ENCODE measurements at regions not wholly inside any gene's neighbourhood (a gene's known extent, or its start where the extent isn't known, plus 50 kb on each side); places are given as distances from the start of the nearest gene placed in this dataset.
A peak's percentile ranks its signal among the peaks of the same experiment; 100 is the strongest.

GRCh38 chr19:34051255-34051654 lies 121.0 kb upstream of the LSM14A start:
- Mint-ChIP-seq H3K27me3 (peaks cover 17% of the 10 kb centered on the region), H3K4me3 (no peak overlapping the region), H3K27ac (no peak overlapping the region), H3K9me3 (no peaks in the 10 kb centered on the region), H3K4me1 (ENCODE audit: unreplicated experiment) (no peaks in the 10 kb centered on the region), H3K36me3 (no peaks in the 10 kb centered on the region)
- no peak for DNase-seq (ENCODE audit: extremely low spot score, unreplicated experiment)
- no peak for TF ChIP-seq CTCF (conservative IDR thresholded peaks at IDR 0.05)

DNA sequence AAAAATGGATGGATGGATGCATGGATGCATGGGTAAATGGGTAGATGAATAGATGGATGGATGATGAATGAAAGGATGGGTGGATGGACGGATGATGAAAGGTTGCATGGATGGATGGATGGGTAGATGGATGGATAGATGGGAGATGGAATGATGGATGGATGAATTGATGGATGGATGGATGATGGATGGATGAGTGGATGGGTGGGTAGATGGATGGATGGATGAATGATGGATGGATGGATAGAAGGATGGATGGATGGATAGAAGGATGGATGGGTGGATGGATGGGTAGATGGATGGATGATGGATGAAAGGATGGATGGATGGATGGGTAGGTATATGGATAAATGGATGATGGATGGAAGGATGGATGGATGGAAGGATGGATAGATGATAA lies 115.1 kb upstream of the LSM14A start:
- no peak overlapping the region for H3K4me3 Mint-ChIP-seq
- no peaks in the 10 kb centered on the region for H3K36me3 Mint-ChIP-seq
- peaks cover 21% of the 10 kb centered on the region for H3K27me3 Mint-ChIP-seq
- TF ChIP-seq CTCF (conservative IDR thresholded peaks at IDR 0.05), result no peak
- no peaks in the 10 kb centered on the region for H3K9me3 Mint-ChIP-seq
- no peak overlapping the region for H3K27ac Mint-ChIP-seq
- DNase-seq (ENCODE audit: extremely low spot score, unreplicated experiment), result no peak
- H3K4me1 Mint-ChIP-seq (ENCODE audit: unreplicated experiment), result no peaks in the 10 kb centered on the region

- TF ChIP-seq CTCF (conservative IDR thresholded peaks at IDR 0.05), result no peak
- Mint-ChIP-seq H3K27me3 (peaks cover 21% of the 10 kb centered on the region), H3K36me3 (no peaks in the 10 kb centered on the region), H3K4me1 (ENCODE audit: unreplicated experiment) (no peaks in the 10 kb centered on the region), H3K9me3 (no peaks in the 10 kb centered on the region), H3K4me3 (no peak overlapping the region), H3K27ac (no peak overlapping the region)
- DNase-seq (ENCODE audit: extremely low spot score, unreplicated experiment), result no peak
These were observed 106.2 kb upstream of the LSM14A start for GRCh38 chr19:34066007-34066643.

DNA sequence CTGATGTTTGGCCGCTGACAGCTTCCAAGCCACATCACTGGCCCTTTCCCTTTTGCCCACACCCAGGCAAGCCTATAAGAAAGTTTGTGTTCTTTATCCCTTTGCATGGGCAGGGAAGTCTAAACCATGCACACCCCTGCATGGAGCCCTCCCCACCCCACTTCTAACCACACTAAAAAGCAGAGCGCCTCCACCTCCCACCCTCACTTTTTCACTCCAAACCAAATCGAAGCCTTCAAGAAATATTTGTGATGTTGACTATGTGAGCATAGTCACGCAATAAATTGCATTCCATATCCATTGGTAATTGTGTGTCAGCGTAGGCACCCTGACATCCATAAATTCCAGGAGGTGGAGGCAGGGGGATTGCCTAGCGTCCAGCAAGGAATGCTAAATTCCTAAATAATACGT lies 104.4 kb upstream of the LSM14A start:
- H3K4me3 Mint-ChIP-seq, result no peak overlapping the region
- H3K27ac Mint-ChIP-seq, result peak overlapping the region; percentile 29
- no peak for TF ChIP-seq CTCF (conservative IDR thresholded peaks at IDR 0.05)
- H3K36me3 Mint-ChIP-seq, result no peaks in the 10 kb centered on the region
- H3K9me3 Mint-ChIP-seq, result no peaks in the 10 kb centered on the region
- no peaks in the 10 kb centered on the region for H3K4me1 Mint-ChIP-seq (ENCODE audit: unreplicated experiment)
- H3K27me3 Mint-ChIP-seq, result peaks cover 19% of the 10 kb centered on the region
- no peak for DNase-seq (ENCODE audit: extremely low spot score, unreplicated experiment)

DNA sequence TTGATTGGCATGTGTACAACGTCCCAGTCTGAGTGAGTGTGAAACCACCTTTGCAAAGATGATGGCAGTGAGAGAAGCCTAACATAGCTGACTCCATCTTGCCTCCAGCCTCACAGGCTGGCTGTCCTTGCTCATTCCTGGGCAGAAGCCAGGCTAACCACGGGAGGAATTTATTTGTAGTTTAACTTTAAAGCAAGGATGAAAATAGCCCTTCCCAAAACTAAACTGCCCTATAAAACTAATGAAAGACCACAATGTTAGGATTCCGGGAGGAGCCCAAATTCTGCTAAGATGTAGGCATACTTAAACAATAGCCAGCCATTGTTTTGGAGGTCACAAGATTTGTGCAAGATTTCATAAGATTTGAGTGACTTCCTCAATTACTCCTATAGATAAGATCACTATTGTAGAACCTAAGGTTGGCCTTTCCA lies 96.6 kb upstream of the LSM14A start:
- Mint-ChIP-seq H3K4me3 (no peak overlapping the region), H3K36me3 (no peaks in the 10 kb centered on the region), H3K4me1 (ENCODE audit: unreplicated experiment) (no peaks in the 10 kb centered on the region), H3K9me3 (no peaks in the 10 kb centered on the region), H3K27ac (no peak overlapping the region), H3K27me3 (peaks cover 6% of the 10 kb centered on the region)
- no peak for TF ChIP-seq CTCF (conservative IDR thresholded peaks at IDR 0.05)
- DNase-seq (ENCODE audit: extremely low spot score, unreplicated experiment), result no peak

Data from type B pancreatic cell (in vitro differentiated cells).